ENCODE measurements at regions not wholly inside any gene's neighbourhood (a gene's known extent, or its start where the extent isn't known, plus 50 kb on each side); places are given as distances from the start of the nearest gene placed in this dataset.

DNA sequence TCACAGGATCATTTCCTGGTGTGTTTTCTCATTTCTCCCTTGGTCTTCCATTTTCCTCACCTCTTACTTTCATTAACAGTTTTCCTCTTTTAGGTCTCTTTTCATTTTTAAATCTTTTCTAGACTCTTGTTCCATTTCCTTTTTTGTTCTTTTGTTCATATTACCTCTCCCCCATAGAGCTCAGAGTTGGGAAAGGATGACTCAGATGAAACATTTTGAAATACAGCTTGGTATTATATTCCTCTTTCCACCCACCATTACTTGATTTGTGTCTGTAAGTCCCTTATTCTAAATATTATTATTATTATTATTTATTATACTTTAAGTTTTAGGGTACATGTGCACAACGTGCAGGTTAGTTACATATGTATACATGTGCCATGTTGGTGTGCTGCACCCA is 153.1 kb downstream of the VGLL3 start:
- FAIRE-seq: no peak
- 88% methylated on average over 1 of the region's 1 CpG for WGBS (ENCODE audit: missing lambda C conversion rate)

DNA sequence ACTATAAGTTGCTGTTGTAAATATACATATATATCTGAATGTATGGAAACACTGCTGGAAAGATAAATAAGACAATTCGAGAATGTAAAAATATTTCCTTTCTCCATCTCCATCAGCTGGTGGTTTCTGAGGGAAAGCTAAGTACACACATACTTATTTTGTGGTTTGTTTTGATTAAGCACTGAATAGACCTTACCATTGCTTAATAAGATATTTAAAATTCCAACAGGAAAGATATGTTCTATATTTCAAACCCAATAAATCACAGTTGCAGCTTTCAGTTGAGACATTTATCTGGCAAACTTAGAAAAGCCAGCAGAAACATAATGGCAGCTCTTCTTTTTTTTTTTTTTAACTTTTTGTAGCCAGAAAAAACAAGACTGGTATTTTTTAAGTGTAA is 160.4 kb downstream of the VGLL3 start:
- ChIA-PET CTCF (no interaction called here), POLR2A (no interaction called here)
- Histone ChIP-seq H3K4me3 (no peak overlapping the region), H3K9me3 (no peaks in the 10 kb centered on the region), H3K27ac (no peak overlapping the region), H3K4me2 (no peak overlapping the region), H3K4me1 (no peaks in the 10 kb centered on the region)
- no peak for ATAC-seq
- TF ChIP-seq JUNB (IDR thresholded peaks at IDR 0.05) (no peak), ZSCAN20 (CRISPR knock-in tag; IDR thresholded peaks at IDR 0.05) (no peak), KDM1A (IDR thresholded peaks at IDR 0.05; ENCODE audit: low read depth) (no peak), TP53 (CRISPR knock-in tag; IDR thresholded peaks at IDR 0.05) (no peak), CBX8 (IDR thresholded peaks at IDR 0.05) (no peak), EHMT2 (IDR thresholded peaks at IDR 0.05; ENCODE audit: low read depth) (no peak), RAD21 (conservative IDR thresholded peaks at IDR 0.05 in 1 of 2, IDR thresholded peaks at IDR 0.05 in 1 of 2) (no peak), ZFP36 (IDR thresholded peaks at IDR 0.05; ENCODE audit: borderline replicate concordance, partially characterized antibody) (no peak), FOSB (CRISPR knock-in tag; IDR thresholded peaks at IDR 0.05) (no peak), CHD4 (IDR thresholded peaks at IDR 0.05; ENCODE audit: borderline replicate concordance) (no peak), MAFK (IDR thresholded peaks at IDR 0.05; ENCODE audit: partially characterized antibody) (no peak), GATA3 (IDR thresholded peaks at IDR 0.05; ENCODE audit: borderline replicate concordance) (no peak)
- TF ChIP-seq, protein P1, sequence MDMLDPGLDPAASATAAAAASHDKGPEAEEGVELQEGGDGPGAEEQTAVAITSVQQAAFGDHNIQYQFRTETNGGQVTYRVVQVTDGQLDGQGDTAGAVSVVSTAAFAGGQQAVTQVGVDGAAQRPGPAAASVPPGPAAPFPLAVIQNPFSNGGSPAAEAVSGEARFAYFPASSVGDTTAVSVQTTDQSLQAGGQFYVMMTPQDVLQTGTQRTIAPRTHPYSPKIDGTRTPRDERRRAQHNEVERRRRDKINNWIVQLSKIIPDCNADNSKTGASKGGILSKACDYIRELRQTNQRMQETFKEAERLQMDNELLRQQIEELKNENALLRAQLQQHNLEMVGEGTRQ (IDR thresholded peaks at IDR 0.05): no peak
- TF ChIP-seq, protein P2, sequence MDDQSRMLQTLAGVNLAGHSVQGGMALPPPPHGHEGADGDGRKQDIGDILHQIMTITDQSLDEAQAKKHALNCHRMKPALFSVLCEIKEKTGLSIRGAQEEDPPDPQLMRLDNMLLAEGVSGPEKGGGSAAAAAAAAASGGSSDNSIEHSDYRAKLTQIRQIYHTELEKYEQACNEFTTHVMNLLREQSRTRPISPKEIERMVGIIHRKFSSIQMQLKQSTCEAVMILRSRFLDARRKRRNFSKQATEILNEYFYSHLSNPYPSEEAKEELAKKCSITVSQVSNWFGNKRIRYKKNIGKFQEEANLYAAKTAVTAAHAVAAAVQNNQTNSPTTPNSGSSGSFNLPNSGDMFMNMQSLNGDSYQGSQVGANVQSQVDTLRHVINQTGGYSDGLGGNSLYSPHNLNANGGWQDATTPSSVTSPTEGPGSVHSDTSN (IDR thresholded peaks at IDR 0.05): no peak
- TF ChIP-seq, protein P3, sequence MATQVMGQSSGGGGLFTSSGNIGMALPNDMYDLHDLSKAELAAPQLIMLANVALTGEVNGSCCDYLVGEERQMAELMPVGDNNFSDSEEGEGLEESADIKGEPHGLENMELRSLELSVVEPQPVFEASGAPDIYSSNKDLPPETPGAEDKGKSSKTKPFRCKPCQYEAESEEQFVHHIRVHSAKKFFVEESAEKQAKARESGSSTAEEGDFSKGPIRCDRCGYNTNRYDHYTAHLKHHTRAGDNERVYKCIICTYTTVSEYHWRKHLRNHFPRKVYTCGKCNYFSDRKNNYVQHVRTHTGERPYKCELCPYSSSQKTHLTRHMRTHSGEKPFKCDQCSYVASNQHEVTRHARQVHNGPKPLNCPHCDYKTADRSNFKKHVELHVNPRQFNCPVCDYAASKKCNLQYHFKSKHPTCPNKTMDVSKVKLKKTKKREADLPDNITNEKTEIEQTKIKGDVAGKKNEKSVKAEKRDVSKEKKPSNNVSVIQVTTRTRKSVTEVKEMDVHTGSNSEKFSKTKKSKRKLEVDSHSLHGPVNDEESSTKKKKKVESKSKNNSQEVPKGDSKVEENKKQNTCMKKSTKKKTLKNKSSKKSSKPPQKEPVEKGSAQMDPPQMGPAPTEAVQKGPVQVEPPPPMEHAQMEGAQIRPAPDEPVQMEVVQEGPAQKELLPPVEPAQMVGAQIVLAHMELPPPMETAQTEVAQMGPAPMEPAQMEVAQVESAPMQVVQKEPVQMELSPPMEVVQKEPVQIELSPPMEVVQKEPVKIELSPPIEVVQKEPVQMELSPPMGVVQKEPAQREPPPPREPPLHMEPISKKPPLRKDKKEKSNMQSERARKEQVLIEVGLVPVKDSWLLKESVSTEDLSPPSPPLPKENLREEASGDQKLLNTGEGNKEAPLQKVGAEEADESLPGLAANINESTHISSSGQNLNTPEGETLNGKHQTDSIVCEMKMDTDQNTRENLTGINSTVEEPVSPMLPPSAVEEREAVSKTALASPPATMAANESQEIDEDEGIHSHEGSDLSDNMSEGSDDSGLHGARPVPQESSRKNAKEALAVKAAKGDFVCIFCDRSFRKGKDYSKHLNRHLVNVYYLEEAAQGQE (IDR thresholded peaks at IDR 0.05): no peak
- TF ChIP-seq, protein P4, sequence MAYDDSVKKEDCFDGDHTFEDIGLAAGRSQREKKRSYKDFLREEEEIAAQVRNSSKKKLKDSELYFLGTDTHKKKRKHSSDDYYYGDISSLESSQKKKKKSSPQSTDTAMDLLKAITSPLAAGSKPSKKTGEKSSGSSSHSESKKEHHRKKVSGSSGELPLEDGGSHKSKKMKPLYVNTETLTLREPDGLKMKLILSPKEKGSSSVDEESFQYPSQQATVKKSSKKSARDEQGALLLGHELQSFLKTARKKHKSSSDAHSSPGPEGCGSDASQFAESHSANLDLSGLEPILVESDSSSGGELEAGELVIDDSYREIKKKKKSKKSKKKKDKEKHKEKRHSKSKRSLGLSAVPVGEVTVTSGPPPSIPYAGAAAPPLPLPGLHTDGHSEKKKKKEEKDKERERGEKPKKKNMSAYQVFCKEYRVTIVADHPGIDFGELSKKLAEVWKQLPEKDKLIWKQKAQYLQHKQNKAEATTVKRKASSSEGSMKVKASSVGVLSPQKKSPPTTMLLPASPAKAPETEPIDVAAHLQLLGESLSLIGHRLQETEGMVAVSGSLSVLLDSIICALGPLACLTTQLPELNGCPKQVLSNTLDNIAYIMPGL (CRISPR knock-in tag; IDR thresholded peaks at IDR 0.05; ENCODE audit: borderline replicate concordance): no peak
- FAIRE-seq: no peak
- WGBS (ENCODE audit: missing lambda C conversion rate): 12% methylated on average over 1 of the region's 1 CpG
- no peak for DNase-seq (ENCODE audit: low read depth in 1 of 2, low spot score in 1 of 2)

More for the DNA sequence above, 153.1 kb downstream of the VGLL3 start:
- no peaks in the 10 kb centered on the region for H3K9me3 ChIP-seq
- no peak overlapping the region for H3K4me3 ChIP-seq
- ATAC-seq (no peak), DNase-seq (ENCODE audit: low read depth in 1 of 2, low spot score in 1 of 2) (no peak)
- CTCF ChIA-PET: no interaction called here
- no peak for TF ChIP-seq GATA3 (IDR thresholded peaks at IDR 0.05; ENCODE audit: borderline replicate concordance)
- TF ChIP-seq, protein P5, sequence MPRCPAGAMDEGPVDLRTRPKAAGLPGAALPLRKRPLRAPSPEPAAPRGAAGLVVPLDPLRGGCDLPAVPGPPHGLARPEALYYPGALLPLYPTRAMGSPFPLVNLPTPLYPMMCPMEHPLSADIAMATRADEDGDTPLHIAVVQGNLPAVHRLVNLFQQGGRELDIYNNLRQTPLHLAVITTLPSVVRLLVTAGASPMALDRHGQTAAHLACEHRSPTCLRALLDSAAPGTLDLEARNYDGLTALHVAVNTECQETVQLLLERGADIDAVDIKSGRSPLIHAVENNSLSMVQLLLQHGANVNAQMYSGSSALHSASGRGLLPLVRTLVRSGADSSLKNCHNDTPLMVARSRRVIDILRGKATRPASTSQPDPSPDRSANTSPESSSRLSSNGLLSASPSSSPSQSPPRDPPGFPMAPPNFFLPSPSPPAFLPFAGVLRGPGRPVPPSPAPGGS (IDR thresholded peaks at IDR 0.05): no peak
- TF ChIP-seq MAFK (IDR thresholded peaks at IDR 0.05; ENCODE audit: partially characterized antibody): no peak
- H3K27ac ChIP-seq: no peak overlapping the region
- no peak overlapping the region for H3K4me2 ChIP-seq
- POLR2A ChIA-PET: no interaction called here
- H3K4me1 ChIP-seq: no peaks in the 10 kb centered on the region

Measured in A549 (cell line).